Activated T-cell treated with anti-CD3 and anti-CD28 coated beads, Interleukin-2, amount 50 U/mL, for 48 hours (primary cell): ENCODE measurements at regions not wholly inside any gene's neighbourhood (a gene's known extent, or its start where the extent isn't known, plus 50 kb on each side); places are given as distances from the start of the nearest gene placed in this dataset.
A peak's percentile ranks its signal among the peaks of the same experiment; 100 is the strongest.

Experiments used
- DNase-seq, 2 experiments: peaks; one replicate each; pipeline ENCODE4 v3.0.0-alpha.2; 2020

GRCh38 chr14:89660166-89660565, 243.1 kb upstream of the FOXN3 start:
- no peak for DNase-seq

DNA sequence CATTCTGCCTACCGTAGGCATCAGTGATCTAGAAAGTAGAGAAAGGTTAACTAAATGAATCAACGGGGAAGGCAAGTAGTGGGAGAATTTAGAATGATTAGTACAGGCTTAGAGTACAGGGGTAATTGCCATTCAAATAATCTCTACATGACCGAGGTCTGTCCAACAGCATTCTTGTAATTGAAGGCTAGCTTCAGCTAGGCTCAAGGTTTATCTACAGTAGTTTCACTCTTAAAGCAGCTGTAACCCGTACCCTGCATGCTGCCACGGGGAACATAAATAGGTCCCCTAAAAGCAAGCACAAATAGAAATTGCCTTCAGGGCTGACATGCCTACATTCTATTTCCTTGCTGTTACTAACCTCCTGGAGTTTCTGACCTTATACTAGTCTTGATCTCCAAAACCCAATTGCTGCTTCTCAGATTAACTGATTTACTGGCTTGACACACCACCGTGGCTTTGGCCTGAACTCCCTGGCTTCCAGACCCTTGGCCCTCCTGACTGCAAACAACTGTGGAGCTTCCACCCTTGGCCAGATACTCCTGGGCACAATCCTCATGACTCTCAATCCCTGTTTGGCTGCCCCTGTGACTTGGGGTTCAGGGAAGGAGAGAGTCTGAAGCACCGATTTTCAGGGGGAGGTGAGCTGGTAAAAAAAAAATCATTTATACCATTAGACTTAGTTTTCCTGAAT, 242.1 kb upstream of the FOXN3 start:
- no peak for DNase-seq

- no peak for DNase-seq
These were observed 240.0 kb upstream of the FOXN3 start for GRCh38 chr14:89657014-89657413.

GRCh38 chr14:89654998-89655397, 238.0 kb upstream of the FOXN3 start:
- no peak for DNase-seq

DNA sequence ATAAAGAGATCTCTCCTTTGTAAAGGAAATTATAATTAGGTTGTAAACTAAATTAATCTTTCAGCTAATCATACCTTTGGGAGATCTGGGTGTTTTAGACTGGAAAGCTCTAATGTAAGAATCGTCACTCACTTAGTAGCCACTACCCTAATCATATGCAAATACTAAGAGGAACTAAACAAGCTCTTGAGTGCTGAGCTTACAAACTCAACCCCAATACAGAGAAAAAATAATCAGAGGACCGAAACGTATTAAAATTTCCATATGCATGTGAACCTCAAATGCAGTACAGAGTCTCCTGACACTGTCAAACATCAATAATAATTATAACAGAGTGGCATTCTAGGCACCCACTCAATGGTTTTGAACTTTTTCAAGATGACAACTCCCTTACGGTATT, 235.3 kb upstream of the FOXN3 start:
- DNase-seq = no peak

- no peak for DNase-seq
These were observed 234.8 kb upstream of the FOXN3 start for GRCh38 chr14:89651805-89652204.

DNA sequence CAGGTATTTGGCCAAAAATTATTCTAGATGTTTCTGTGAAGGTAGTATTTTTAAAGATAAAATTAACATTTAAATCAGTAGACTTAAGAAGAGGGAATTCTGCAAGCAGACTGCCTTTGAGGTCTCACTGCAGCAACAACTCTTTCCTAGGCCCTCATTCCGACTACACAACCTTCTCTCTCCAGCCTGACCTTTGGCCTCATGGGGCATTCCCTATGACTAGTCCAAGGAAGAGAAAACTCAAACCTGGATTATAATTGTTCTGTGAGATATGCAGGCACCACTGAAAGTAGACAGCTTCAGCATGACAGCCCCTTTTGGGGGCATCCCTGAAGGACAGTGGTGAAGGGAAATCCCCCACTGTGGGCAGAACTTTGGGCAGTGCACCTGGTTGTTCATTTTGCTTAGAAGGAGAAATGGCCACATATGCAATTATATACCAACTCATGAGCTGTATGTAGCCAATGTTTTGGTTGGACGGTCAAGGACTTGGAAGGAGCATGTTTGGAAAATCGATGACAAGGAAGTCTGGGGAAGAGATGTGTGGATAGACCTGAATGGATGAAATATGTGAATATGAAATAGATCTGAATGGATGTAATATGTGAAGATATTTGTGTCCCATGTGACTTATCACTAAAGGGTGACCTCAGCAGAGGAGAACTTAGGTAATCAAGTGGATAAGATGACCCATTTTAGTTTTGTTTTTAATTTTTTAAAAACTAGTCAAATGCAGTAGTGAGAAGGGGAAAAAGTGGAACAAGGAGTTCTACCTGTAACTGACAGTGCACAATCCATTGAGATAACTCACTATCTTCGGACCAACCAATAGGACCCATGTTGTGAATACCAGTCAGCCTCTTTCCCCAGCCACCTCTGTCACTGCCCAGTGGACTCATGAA, 233.3 kb upstream of the FOXN3 start:
- DNase-seq = peak in 1 of 2 experiments; percentile 40

DNA sequence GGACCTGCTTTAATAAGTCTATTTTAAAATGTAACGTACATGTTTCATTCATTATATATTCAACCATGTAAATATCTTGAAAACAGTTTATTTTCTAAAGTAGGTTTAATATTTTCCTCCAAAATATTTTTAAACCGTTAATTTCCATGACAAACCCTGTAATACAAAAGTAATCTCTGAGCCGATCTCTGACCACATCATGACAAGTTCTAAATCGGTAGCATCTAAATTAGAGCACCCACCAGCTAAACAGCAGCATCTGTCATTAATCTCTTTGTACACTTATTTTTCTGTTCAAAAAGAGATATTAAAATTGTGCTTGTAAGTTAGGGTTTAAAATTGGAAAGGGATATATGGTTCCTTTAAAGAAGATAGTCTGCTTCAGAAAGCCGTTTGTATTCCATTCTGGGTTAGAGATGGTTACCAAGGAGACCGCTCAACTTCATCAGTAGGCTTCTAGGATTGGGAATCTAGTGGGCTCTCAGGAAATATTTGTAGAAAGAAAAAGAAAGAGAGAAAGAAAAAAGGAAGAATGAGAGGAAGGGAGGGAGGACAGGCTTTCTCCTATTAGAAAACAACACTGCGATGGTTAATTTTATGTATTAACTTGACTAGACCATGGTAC, 232.5 kb upstream of the FOXN3 start:
- no peak for DNase-seq

GRCh38 chr14:89648924-89649323, 231.9 kb upstream of the FOXN3 start:
- DNase-seq = no peak

DNA sequence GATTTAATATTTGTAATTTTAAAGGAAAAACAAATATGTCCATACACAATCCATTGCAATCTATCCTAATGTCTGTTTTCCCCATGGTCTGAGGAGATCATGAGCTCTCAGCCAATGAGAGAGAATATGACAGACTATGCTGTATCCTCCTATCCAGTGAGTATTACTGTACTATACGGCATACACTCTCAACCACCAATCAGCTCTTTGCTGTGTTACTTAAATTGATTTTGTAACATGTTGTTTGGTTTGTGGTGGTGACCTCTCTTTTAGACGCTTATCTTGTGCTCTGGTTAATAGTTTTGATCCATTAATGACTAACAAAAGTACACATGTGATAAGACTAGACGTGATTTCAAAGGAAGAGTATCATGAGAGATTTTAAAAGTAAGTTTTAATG, 231.5 kb upstream of the FOXN3 start:
- DNase-seq = no peak

GRCh38 chr14:89646971-89647370, 229.9 kb upstream of the FOXN3 start:
- DNase-seq = no peak

DNA sequence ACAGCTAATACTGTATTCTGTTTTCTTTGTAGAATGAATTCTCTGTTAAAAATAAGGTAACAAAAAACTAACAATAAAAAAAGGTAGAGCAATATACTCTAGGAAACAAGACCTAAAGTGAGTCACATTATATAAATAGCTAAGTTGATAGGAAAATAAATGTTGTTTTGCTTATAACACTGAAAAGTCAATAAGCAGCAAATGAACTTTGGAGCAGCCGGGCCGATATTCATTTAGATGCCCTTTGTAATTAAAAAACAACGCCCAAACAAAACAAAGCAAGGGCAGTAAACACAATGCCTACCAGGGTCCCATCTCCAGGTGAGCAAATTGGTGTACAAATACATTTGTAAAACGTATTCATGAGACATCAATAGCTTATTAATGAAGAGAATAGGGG, 227.6 kb upstream of the FOXN3 start:
- DNase-seq = no peak

DNA sequence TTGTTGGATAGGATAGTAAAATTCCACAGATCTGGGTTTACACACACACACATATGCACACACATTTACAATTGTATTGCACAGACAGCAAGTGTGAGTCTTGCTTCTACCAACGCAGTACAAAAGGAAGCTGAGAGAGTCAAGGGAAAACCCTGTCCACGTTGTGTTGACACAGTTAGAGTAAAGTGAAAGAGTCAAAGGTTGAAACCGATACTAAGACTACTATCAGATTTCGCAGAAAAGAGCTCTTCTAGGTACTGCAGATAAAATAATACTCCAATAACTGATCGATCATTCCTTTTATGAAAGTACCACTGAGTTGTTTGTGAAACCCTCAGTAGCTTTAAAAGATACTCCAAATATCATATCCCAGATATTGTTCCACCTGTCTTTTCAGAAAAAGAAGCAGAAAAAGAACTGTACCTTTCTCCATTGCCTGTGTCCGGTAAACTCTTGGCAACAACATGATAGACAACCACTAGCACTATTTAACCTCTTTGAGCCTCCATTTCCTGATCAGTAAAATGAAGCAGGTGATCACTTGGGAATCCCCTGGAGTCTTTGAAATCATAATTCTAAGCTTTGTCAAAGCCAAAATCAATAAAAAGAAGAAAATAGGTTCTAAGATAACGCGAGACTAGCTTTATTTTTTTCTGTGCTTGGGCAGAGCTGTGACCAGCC, 224.6 kb upstream of the FOXN3 start:
- DNase-seq = no peak

DNA sequence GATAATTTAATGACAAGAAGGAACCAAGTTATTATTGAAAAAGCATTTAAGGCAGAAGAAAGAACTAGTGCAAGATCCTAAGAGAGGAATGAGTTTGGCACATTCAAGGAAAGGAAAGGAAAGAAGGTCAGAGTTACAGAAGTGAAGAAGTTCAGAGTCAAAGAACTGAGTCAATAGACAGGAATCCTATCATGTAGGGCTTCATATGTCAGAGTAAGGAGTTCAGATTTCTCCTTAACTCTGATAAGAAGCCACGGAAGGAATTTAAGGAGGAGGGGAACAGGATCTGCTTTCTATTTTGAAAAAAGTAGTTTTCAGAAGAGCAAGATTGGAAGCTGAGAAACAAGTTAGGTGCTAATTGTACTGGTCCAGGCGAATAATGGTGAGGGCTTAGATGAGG, 223.1 kb upstream of the FOXN3 start:
- DNase-seq = no peak

GRCh38 chr14:89639687-89640086, 222.7 kb upstream of the FOXN3 start:
- DNase-seq = no peak

DNA sequence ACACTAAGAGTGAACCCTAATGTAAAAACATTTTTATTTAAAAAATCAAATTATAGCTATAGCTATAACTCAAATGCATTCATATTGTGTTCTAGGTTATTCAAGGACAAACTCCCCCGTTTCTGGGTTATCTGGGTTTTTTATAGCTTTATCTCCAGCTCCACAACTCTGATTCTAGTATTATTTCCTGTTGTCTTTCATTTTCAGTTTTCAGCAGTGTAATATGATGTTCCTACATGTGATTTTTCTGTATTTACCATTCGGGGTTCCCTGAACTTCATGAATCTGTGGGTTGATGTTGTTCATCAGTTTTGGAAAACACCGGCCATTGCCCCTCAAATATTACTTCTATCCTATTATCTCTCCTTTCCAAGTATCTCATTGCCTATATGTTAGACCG, 221.9 kb upstream of the FOXN3 start:
- no peak for DNase-seq

GRCh38 chr14:89637581-89637980, 220.5 kb upstream of the FOXN3 start:
- DNase-seq = no peak

GRCh38 chr14:89635615-89636014, 218.6 kb upstream of the FOXN3 start:
- no peak for DNase-seq

- DNase-seq = no peak
These were observed 217.0 kb upstream of the FOXN3 start for GRCh38 chr14:89634037-89634436.

GRCh38 chr14:89630101-89630829, 213.2 kb upstream of the FOXN3 start:
- DNase-seq = no peak

DNA sequence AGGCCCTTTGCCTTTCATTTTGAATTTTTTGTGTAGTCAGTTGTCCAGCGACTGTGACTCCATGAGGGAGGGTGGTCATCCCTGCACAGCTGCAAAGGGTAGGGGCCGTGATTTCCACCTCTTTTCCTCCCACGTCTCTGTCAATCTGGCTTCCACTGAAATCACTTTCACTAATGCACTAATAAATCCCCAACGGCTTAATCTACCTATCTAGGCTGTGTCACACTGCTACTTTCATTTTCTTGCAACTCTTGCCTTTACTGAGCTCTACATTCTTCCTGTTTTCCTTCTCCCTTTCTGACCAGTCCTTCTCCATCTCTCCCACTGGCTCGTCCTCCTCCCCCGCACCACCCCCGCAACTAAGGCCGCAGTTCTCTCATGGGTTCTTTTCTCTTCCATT, 212.3 kb upstream of the FOXN3 start:
- DNase-seq = no peak

DNA sequence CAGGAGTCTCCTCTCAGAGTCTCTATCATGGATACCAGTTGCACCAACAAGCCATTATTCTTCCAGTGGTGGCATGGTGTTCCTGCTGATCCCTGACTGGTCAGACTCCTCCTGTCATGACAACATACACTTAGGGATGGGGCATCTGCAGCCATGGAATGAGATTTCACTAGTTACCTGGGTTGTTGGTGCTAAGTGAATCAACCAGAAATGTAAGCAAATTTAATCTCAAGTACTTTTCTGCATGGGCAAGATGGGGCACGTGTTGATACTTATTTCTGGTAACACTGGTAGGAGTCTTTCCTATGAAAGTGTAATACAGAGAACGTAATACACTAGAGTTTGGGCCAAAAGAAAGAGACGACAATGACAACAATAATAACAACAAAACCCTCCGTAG, 211.5 kb upstream of the FOXN3 start:
- no peak for DNase-seq
